A172 (cell line): ENCODE measurements at regions not wholly inside any gene's neighbourhood (a gene's known extent, or its start where the extent isn't known, plus 50 kb on each side); places are given as distances from the start of the nearest gene placed in this dataset.
A peak's percentile ranks its signal among the peaks of the same experiment; 100 is the strongest.

Experiments used
- DNase-seq: peaks from one replicate; pipeline ENCODE4 v3.0.0-alpha.2; 2015; ENCODE audit warnings: low spot score

GRCh38 chr14:29217813-29218450 is 451.3 kb downstream of the FOXG1 start:
- DNase-seq, result no peak

GRCh38 chr14:29220072-29220471 is 453.5 kb downstream of the FOXG1 start:
- DNase-seq, result no peak

- no peak for DNase-seq
These were observed 454.0 kb downstream of the FOXG1 start for GRCh38 chr14:29220566-29220965.

GRCh38 chr14:29222006-29222405 is 455.4 kb downstream of the FOXG1 start:
- no peak for DNase-seq

- DNase-seq, result peak; percentile 30
These were observed 456.2 kb downstream of the FOXG1 start for GRCh38 chr14:29222671-29223268.

- DNase-seq, result no peak
These were observed 457.4 kb downstream of the FOXG1 start for GRCh38 chr14:29223947-29224346.

GRCh38 chr14:29227631-29228030 is 461.0 kb downstream of the FOXG1 start:
- DNase-seq, result no peak

GRCh38 chr14:29232153-29232552 is 465.6 kb downstream of the FOXG1 start:
- DNase-seq, result no peak

- no peak for DNase-seq
These were observed 466.1 kb downstream of the FOXG1 start for GRCh38 chr14:29232711-29233110.

- DNase-seq, result no peak
These were observed 466.6 kb downstream of the FOXG1 start for GRCh38 chr14:29233188-29233587.

GRCh38 chr14:29235991-29236390 is 469.4 kb downstream of the FOXG1 start:
- no peak for DNase-seq

- no peak for DNase-seq
These were observed 469.8 kb downstream of the FOXG1 start for GRCh38 chr14:29236401-29236800.

GRCh38 chr14:29236848-29237247 is 470.3 kb downstream of the FOXG1 start:
- peak; percentile 69 for DNase-seq

- peak; percentile 80 for DNase-seq
These were observed 473.5 kb downstream of the FOXG1 start for GRCh38 chr14:29240066-29240465.

- DNase-seq, result peak; percentile 33
These were observed 476.5 kb downstream of the FOXG1 start for GRCh38 chr14:29242755-29243754.

- DNase-seq, result no peak
These were observed 489.1 kb downstream of the FOXG1 start for GRCh38 chr14:29255692-29256091.

GRCh38 chr14:29262979-29263378 is 496.4 kb downstream of the FOXG1 start:
- DNase-seq, result peak; percentile 18

GRCh38 chr14:29264865-29265264 is 498.3 kb downstream of the FOXG1 start:
- no peak for DNase-seq

- DNase-seq, result no peak
These were observed 499.3 kb downstream of the FOXG1 start for GRCh38 chr14:29265852-29266251.

- no peak for DNase-seq
These were observed 505.1 kb downstream of the FOXG1 start for GRCh38 chr14:29271669-29272068.

- DNase-seq, result no peak
These were observed 506.9 kb downstream of the FOXG1 start for GRCh38 chr14:29273513-29273912.

- DNase-seq, result no peak
These were observed 508.5 kb downstream of the FOXG1 start for GRCh38 chr14:29274890-29275596.
